Gastrocnemius medialis (tissue), 4 donors: ENCODE measurements at regions not wholly inside any gene's neighbourhood (a gene's known extent, or its start where the extent isn't known, plus 50 kb on each side); places are given as distances from the start of the nearest gene placed in this dataset.
A peak's percentile ranks its signal among the peaks of the same experiment; 100 is the strongest.

Source experiments
- ATAC-seq, 2 donors: fragments of 150-250 bp; one replicate each; pipeline ENCODE4 v1.9.1; 2016
- DNase-seq, 2 donors: peaks; one replicate each; pipeline ENCODE4 v3.0.0-alpha.2; 2019
- H3K27ac ChIP-seq, 4 donors: fragments of 200-600 bp; sonication (generic); 1 replicate in 1 of 4; 2 replicates in 3 of 4; pipeline ENCODE4 v1.5.1; 2016 to 2018; ENCODE audit warnings: mild to moderate bottlenecking in 2 of 4, moderate library complexity in 1 of 4
- H3K27me3 ChIP-seq, 3 donors: fragments of 200-600 bp; sonication (generic) in 2 of 3; 1 replicate in 1 of 3; 2 replicates in 2 of 3; pipeline versions ENCODE4 v1.5.1 to v1.6.0; 2016 to 2019; ENCODE audit warnings: mild to moderate bottlenecking in 1 of 3, moderate library complexity in 1 of 3
- H3K36me3 ChIP-seq, 2 donors: fragments of 200-600 bp; sonication (generic) in 1 of 2; one replicate each; pipeline ENCODE4 v1.5.1; 2017 to 2018
- H3K4me1 ChIP-seq, 2 donors: fragments of 200-600 bp; sonication (generic) in 1 of 2; one replicate each; pipeline ENCODE4 v1.5.1; 2016 to 2017; ENCODE audit warnings: mild to moderate bottlenecking in 2 of 2
- H3K4me3 ChIP-seq, 4 donors: fragments of 200-600 bp; sonication (generic) in 3 of 4; 1 replicate in 1 of 4; 2 replicates in 3 of 4; pipeline ENCODE4 v1.5.1; 2016 to 2019; ENCODE audit warnings: mild to moderate bottlenecking in 2 of 4
- H3K9me3 ChIP-seq, 3 donors: fragments of 200-600 bp; sonication (generic) in 2 of 3; 1 replicate in 1 of 3; 2 replicates in 2 of 3; pipeline ENCODE4 v1.5.1; 2016 to 2019
- CTCF ChIP-seq, 5 experiments: fragments of 450-650 bp in 3 of 5; fragments of 200-600 bp in 2 of 5; sonication (generic) in 2 of 5; IDR thresholded peaks in 4 of 5; conservative IDR thresholded peaks in 1 of 5; 1 replicate in 4 of 5; 2 replicates in 1 of 5; pipeline ENCODE4 v1.5.1; 2016 to 2019; ENCODE audit warnings: antibody characterized with exemption in 5 of 5, mild to moderate bottlenecking in 3 of 5, moderate library complexity in 3 of 5
- POLR2A ChIP-seq, 2 donors: fragments of 450-650 bp; IDR thresholded peaks; one replicate each; pipeline ENCODE4 v1.6.1; 2017; ENCODE audit warnings: antibody characterized with exemption in 2 of 2, mild to moderate bottlenecking in 2 of 2, moderate library complexity in 2 of 2
- in situ Hi-C, 4 donors: fragments of 200-750 bp; cut with MboI; loops; one replicate each; pipeline versions ENCODE4 v1.15.0 to v1.8.0; 2017; ENCODE audit warnings: low sequenced_read_pairs in 4 of 4
- intact Hi-C: fragments of 100-400 bp; cut with DNase I; formaldehyde crosslinking; loops from one replicate; pipeline ENCODE4 v1.15.1; 2023; ENCODE audit warnings: low total_unique reads

- DNase-seq, result no peak
- H3K36me3 ChIP-seq, result no peaks in the 10 kb centered on the region
- H3K27ac ChIP-seq, result no peak overlapping the region
- ATAC-seq, result no peak
- no peak overlapping the region for H3K4me3 ChIP-seq
- in situ Hi-C loops, result no loop called here
- no peaks in the 10 kb centered on the region for H3K9me3 ChIP-seq
- no peaks in the 10 kb centered on the region for H3K4me1 ChIP-seq
- peaks cover 8 to 26% (median 18%) of the 10 kb centered on the region in 3 donors for H3K27me3 ChIP-seq
- TF ChIP-seq POLR2A (IDR thresholded peaks at IDR 0.05), result no peak
- no peak for TF ChIP-seq CTCF (IDR thresholded peaks at IDR 0.05 in 4 of 5, conservative IDR thresholded peaks at IDR 0.05 in 1 of 5)
- intact Hi-C loops, result no loop called here
Measured at GRCh38 chr14:100652744-100653143, 65.5 kb upstream of the BEGAIN start.

GRCh38 chr14:100653409-100653808 lies 66.2 kb upstream of the BEGAIN start:
- ATAC-seq (no peak), DNase-seq (no peak)
- Histone ChIP-seq H3K36me3 (no peaks in the 10 kb centered on the region), H3K27me3 (peaks cover 8 to 26% (median 18%) of the 10 kb centered on the region in 3 donors), H3K9me3 (no peaks in the 10 kb centered on the region), H3K27ac (no peak overlapping the region), H3K4me3 (no peak overlapping the region), H3K4me1 (no peaks in the 10 kb centered on the region)
- peak in 3 of 5 experiments; percentile 14 to 30 (median 16) for TF ChIP-seq CTCF (IDR thresholded peaks at IDR 0.05 in 4 of 5, conservative IDR thresholded peaks at IDR 0.05 in 1 of 5)
- TF ChIP-seq POLR2A (IDR thresholded peaks at IDR 0.05), result no peak
- in situ Hi-C loops, result no loop called here
- intact Hi-C loops, result no loop called here

- intact Hi-C loops (no loop called here), in situ Hi-C loops (no loop called here)
- Histone ChIP-seq H3K4me1 (no peaks in the 10 kb centered on the region), H3K27me3 (peaks cover 8 to 26% (median 18%) of the 10 kb centered on the region in 3 donors), H3K27ac (no peak overlapping the region), H3K36me3 (no peaks in the 10 kb centered on the region), H3K9me3 (no peaks in the 10 kb centered on the region), H3K4me3 (no peak overlapping the region)
- DNase-seq (no peak), ATAC-seq (no peak)
- no peak for TF ChIP-seq POLR2A (IDR thresholded peaks at IDR 0.05)
- TF ChIP-seq CTCF (IDR thresholded peaks at IDR 0.05 in 4 of 5, conservative IDR thresholded peaks at IDR 0.05 in 1 of 5), result no peak
Measured at GRCh38 chr14:100654025-100654813, 67.0 kb upstream of the BEGAIN start.

- Histone ChIP-seq H3K36me3 (no peaks in the 10 kb centered on the region), H3K4me3 (no peak overlapping the region), H3K9me3 (no peaks in the 10 kb centered on the region), H3K4me1 (no peaks in the 10 kb centered on the region), H3K27ac (no peak overlapping the region), H3K27me3 (peaks cover 8 to 26% (median 18%) of the 10 kb centered on the region in 3 donors)
- no peak for ATAC-seq
- TF ChIP-seq POLR2A (IDR thresholded peaks at IDR 0.05), result no peak
- TF ChIP-seq CTCF (IDR thresholded peaks at IDR 0.05 in 4 of 5, conservative IDR thresholded peaks at IDR 0.05 in 1 of 5), result peak in 4 of 5 experiments; percentile 11 to 38 (median 30)
- in situ Hi-C loops (no loop called here), intact Hi-C loops (no loop called here)
- no peak for DNase-seq
Measured at GRCh38 chr14:100654814-100655740, 67.9 kb upstream of the BEGAIN start.
